ENCODE measurements at regions not wholly inside any gene's neighbourhood (a gene's known extent, or its start where the extent isn't known, plus 50 kb on each side); places are given as distances from the start of the nearest gene placed in this dataset.

DNA sequence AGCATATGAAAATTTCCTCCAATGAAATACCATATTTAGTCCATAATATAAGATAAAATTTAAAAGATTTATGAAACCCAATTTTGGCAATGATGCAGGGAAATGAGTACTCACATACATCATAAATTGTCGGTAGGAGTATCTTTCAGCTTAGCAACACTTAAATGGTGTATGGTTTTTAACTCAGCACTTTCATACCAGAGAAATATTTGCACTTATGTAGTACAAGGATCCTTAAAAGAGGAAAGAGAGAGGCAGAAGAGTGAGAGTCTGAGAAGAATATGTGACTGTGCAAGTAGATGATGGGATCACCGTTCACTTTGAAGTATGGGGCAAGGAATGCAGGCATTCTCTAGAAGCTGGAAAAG, 379.3 kb upstream of the DCN start:
- H3K36me3 Mint-ChIP-seq, result peaks cover 10% of the 10 kb centered on the region
- no peaks in the 10 kb centered on the region for H3K27me3 Mint-ChIP-seq (ENCODE audit: low read depth)
- no peak for DNase-seq (ENCODE audit: low spot score in 2 of 2, unreplicated experiment in 2 of 2)
- H3K9me3 Mint-ChIP-seq, result peaks cover 22% of the 10 kb centered on the region
- TF ChIP-seq, protein P1, sequence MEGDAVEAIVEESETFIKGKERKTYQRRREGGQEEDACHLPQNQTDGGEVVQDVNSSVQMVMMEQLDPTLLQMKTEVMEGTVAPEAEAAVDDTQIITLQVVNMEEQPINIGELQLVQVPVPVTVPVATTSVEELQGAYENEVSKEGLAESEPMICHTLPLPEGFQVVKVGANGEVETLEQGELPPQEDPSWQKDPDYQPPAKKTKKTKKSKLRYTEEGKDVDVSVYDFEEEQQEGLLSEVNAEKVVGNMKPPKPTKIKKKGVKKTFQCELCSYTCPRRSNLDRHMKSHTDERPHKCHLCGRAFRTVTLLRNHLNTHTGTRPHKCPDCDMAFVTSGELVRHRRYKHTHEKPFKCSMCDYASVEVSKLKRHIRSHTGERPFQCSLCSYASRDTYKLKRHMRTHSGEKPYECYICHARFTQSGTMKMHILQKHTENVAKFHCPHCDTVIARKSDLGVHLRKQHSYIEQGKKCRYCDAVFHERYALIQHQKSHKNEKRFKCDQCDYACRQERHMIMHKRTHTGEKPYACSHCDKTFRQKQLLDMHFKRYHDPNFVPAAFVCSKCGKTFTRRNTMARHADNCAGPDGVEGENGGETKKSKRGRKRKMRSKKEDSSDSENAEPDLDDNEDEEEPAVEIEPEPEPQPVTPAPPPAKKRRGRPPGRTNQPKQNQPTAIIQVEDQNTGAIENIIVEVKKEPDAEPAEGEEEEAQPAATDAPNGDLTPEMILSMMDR (IDR thresholded peaks at IDR 0.05; ENCODE audit: unreplicated experiment), result no peak
- H3K27ac Mint-ChIP-seq, result no peak overlapping the region
- H3K4me3 Mint-ChIP-seq, result no peak overlapping the region
- peaks cover 13% of the 10 kb centered on the region for H3K4me1 Mint-ChIP-seq

DNA sequence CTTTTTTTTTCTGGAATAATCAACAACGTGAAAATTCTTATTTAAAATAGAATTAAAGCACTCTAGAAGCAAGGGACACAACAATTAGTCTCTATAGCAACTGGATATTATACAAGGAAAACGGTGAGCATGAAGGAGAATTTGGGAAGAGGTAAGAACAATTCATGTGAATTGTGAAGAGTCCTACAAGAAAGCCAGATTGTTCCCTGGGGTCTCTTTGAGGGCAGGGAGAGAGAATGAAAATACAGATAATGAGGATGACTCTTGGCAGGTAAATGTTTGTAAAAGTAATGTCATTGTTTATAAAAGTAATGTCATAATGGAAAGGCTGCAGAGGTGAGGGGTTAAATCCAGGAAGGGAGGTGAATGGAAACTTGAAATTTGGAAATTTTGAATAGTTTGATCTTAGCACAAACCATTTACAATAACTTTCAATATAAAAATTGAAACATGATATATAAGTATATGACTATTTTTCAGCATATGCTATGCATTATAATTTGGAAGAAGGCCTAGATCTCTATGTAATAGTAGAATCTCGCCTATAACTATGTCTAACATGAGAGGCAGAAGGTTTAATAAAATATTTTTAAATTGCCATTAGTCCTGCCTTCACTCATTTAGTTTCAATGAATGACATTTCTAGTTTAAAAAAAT, 378.8 kb upstream of the DCN start:
- peaks cover 10% of the 10 kb centered on the region for H3K36me3 Mint-ChIP-seq
- H3K4me3 Mint-ChIP-seq, result no peak overlapping the region
- no peak overlapping the region for H3K27ac Mint-ChIP-seq
- no peaks in the 10 kb centered on the region for H3K27me3 Mint-ChIP-seq (ENCODE audit: low read depth)
- TF ChIP-seq, protein P1 (IDR thresholded peaks at IDR 0.05; ENCODE audit: unreplicated experiment), result no peak
- peaks cover 22% of the 10 kb centered on the region for H3K9me3 Mint-ChIP-seq
- no peak for DNase-seq (ENCODE audit: low spot score in 2 of 2, unreplicated experiment in 2 of 2)
- peaks cover 13% of the 10 kb centered on the region for H3K4me1 Mint-ChIP-seq

- H3K36me3 Mint-ChIP-seq, result peaks cover 10% of the 10 kb centered on the region
Observed at GRCh38 chr12:91556909-91557308, 374.3 kb upstream of the DCN start.

DNA sequence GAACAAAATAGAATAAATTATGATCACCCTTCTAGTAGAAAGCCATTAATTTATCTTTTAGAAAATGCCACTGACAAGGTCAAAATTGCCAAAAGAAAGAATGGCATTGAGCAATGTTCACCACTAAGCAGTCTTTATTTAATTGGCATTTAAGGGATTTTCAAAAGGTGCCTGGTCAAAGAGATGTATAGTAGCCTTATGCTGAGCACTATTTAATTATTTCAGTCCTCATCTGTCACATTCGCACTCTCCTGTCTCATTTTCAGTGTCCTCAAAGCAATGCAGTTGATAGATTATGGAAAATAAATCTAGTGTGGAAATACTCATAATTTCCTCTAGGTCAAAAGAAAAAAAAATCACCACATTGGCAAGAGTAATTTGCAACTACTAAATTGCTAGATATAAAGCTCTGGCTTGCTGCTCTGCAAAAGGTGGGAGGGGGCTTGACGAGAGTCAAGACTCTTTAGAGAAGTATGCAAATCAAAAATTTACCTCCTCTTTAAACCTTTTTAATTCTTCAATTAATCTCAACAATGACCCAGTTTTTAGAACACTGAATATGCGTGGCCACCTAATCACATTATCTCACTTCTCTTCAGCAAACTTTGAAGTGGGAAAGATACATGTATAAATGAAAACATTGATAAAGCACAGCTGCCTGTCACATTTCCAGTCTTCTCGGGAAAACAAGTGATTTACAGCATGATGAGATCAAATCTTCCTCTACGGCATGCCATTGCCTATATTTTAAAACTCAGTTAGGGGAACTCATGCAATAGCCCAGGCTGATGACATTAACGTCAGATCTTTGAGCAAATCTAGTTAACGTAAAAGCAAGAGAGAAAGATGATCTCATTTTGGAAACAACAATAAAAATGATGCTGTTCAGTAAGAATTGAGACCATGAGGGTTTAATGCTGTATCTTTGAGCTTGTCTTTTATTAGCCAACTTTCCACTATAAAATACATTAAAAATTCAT, 373.1 kb upstream of the DCN start:
- TF ChIP-seq, protein P1 (IDR thresholded peaks at IDR 0.05; ENCODE audit: unreplicated experiment), result no peak
- no peak for DNase-seq (ENCODE audit: low spot score in 2 of 2, unreplicated experiment in 2 of 2)
- H3K9me3 Mint-ChIP-seq, result peaks cover 41% of the 10 kb centered on the region
- no peaks in the 10 kb centered on the region for H3K27me3 Mint-ChIP-seq (ENCODE audit: low read depth)
- H3K4me3 Mint-ChIP-seq, result no peak overlapping the region
- H3K27ac Mint-ChIP-seq, result no peak overlapping the region
- H3K36me3 Mint-ChIP-seq, result peaks cover 10% of the 10 kb centered on the region
- H3K4me1 Mint-ChIP-seq, result peaks cover 10% of the 10 kb centered on the region

More at GRCh38 chr12:91556909-91557308, 374.3 kb upstream of the DCN start:
- TF ChIP-seq, protein P1 (IDR thresholded peaks at IDR 0.05; ENCODE audit: unreplicated experiment), result no peak
- Mint-ChIP-seq H3K4me1 (peaks cover 10% of the 10 kb centered on the region), H3K27ac (no peak overlapping the region), H3K4me3 (no peak overlapping the region), H3K27me3 (ENCODE audit: low read depth) (no peaks in the 10 kb centered on the region), H3K9me3 (peaks cover 34% of the 10 kb centered on the region)
- DNase-seq (ENCODE audit: low spot score in 2 of 2, unreplicated experiment in 2 of 2), result no peak

- H3K27ac Mint-ChIP-seq, result no peak overlapping the region
- H3K4me1 Mint-ChIP-seq, result peaks cover 10% of the 10 kb centered on the region
- TF ChIP-seq, protein P1 (IDR thresholded peaks at IDR 0.05; ENCODE audit: unreplicated experiment), result no peak
- no peak overlapping the region for H3K4me3 Mint-ChIP-seq
- H3K9me3 Mint-ChIP-seq, result peaks cover 50% of the 10 kb centered on the region
- DNase-seq (ENCODE audit: low spot score in 2 of 2, unreplicated experiment in 2 of 2), result no peak
- no peaks in the 10 kb centered on the region for H3K36me3 Mint-ChIP-seq
- peaks cover 2% of the 10 kb centered on the region for H3K27me3 Mint-ChIP-seq (ENCODE audit: low read depth)
Observed at GRCh38 chr12:91551927-91552326, 369.3 kb upstream of the DCN start.

Data from mesothelial cell of epicardium (in vitro differentiated cells).